ENCODE measurements at regions not wholly inside any gene's neighbourhood (a gene's known extent, or its start where the extent isn't known, plus 50 kb on each side); places are given as distances from the start of the nearest gene placed in this dataset.

DNA sequence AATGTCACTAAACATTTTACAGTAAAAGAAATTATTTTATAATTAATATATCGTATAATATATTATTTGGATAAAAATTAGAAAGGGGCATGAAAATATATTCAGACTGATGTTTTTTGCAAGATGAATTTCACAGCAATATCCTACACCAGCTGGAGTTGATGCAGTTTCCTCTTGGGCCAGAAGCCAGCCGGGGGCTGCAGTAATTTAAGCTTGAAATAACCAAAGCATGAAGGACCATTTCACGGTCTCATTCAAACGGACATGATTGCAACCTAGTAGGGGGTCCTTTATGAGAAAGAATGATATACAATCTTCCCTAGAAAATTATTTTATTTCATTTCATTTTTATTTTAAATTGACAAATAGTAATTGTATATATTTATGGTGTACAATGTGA is 797.2 kb upstream of the PCDH9 start:
- no peaks in the 10 kb centered on the region for H3K27me3 ChIP-seq
- ATAC-seq (no peak), DNase-seq (no peak)
- H3K9me3 ChIP-seq = peaks cover 0 to 8% (median 0%) of the 10 kb centered on the region in 12 donors
- H3K4me1 ChIP-seq = peaks cover 0 to 3% (median 0%) of the 10 kb centered on the region in 12 donors
- 38 to 61% (median 42%) methylated on average over 4 of the region's 4 CpGs for WGBS, 4 donors
- H3K4me3 ChIP-seq = peak overlapping the region in 5 of 12 donors; percentile 33 to 39 (median 35)
- TF ChIP-seq POLR2A (IDR thresholded peaks at IDR 0.05) = no peak
- TF ChIP-seq, protein P1, sequence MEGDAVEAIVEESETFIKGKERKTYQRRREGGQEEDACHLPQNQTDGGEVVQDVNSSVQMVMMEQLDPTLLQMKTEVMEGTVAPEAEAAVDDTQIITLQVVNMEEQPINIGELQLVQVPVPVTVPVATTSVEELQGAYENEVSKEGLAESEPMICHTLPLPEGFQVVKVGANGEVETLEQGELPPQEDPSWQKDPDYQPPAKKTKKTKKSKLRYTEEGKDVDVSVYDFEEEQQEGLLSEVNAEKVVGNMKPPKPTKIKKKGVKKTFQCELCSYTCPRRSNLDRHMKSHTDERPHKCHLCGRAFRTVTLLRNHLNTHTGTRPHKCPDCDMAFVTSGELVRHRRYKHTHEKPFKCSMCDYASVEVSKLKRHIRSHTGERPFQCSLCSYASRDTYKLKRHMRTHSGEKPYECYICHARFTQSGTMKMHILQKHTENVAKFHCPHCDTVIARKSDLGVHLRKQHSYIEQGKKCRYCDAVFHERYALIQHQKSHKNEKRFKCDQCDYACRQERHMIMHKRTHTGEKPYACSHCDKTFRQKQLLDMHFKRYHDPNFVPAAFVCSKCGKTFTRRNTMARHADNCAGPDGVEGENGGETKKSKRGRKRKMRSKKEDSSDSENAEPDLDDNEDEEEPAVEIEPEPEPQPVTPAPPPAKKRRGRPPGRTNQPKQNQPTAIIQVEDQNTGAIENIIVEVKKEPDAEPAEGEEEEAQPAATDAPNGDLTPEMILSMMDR (IDR thresholded peaks at IDR 0.05) = no peak
- intact Hi-C loops (cut with DNase I) = loop anchor here in 1 of 10 donors (5.0 kb wide), 1 partner anchor 795 kb away; the partner anchor contains the start of gene PCDH9
- peak overlapping the region in 2 of 12 donors; percentile 34 to 62 for H3K27ac ChIP-seq
- no peaks in the 10 kb centered on the region for H3K36me3 ChIP-seq

DNA sequence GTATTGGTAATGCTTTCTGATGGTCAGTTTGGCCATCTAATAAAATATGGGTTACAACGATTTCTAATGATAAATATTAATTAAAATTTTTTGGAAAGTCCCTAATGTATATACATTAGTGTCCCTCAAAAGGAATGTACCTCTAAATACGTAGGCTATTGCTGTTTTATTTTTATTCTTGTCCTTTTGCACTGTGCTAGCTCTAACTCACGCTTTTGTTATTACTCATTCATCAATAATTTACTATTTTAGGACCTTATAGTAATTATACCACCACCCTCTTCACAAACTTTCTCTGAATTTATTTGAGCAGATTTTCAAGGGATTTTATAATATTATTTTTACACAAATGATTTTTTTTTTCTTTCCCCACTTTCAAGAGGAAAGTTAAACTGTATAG is 795.9 kb upstream of the PCDH9 start:
- Histone ChIP-seq H3K27ac (peak overlapping the region in 9 of 12 donors; percentile 23 to 68 (median 43)), H3K27me3 (no peaks in the 10 kb centered on the region), H3K4me1 (peaks cover 0 to 3% (median 0%) of the 10 kb centered on the region in 12 donors), H3K36me3 (no peaks in the 10 kb centered on the region), H3K4me3 (peak overlapping the region in 7 of 12 donors; percentile 1 to 39 (median 35)), H3K9me3 (peaks cover 0 to 12% (median 0%) of the 10 kb centered on the region in 12 donors)
- WGBS, 4 donors = 47 to 64% (median 50%) methylated on average over 3 of the region's 3 CpGs
- TF ChIP-seq, protein P1 (IDR thresholded peaks at IDR 0.05) = no peak
- no peak for TF ChIP-seq POLR2A (IDR thresholded peaks at IDR 0.05)
- intact Hi-C loops (cut with DNase I) = loop anchor here in 1 of 10 donors (5.0 kb wide), 1 partner anchor 794 kb away; the partner anchor contains the start of gene PCDH9
- DNase-seq (no peak), ATAC-seq (no peak)

DNA sequence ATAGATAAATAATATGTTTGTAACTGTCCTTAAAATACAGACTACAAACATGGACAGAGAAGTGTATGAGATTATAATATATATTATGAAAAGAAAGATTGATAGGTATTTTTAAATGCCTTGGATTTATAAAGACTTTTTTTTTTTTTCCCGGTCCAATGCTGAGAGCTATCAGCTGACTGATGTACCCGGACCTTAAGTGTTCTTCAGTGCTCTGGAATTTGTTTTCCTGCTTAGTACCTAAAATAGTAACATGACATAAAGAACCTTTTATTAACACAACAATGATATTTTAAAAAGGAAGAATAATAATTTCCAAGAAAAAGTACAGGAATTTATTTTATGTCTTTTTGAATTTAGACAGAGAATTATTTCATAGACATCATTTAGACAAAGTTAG is 795.5 kb upstream of the PCDH9 start:
- Histone ChIP-seq H3K27me3 (no peaks in the 10 kb centered on the region), H3K4me1 (peaks cover 0 to 3% (median 0%) of the 10 kb centered on the region in 12 donors), H3K9me3 (peaks cover 0 to 12% (median 0%) of the 10 kb centered on the region in 12 donors), H3K27ac (peak overlapping the region in 9 of 12 donors; percentile 23 to 68 (median 43)), H3K4me3 (peak overlapping the region in 6 of 12 donors; percentile 11 to 39 (median 35)), H3K36me3 (no peaks in the 10 kb centered on the region)
- WGBS, 4 donors = 26 to 30% (median 29%) methylated on average over 2 of the region's 2 CpGs
- ATAC-seq = peak; percentile 64 to 83 (median 80)
- TF ChIP-seq, protein P1 (IDR thresholded peaks at IDR 0.05) = no peak
- TF ChIP-seq POLR2A (IDR thresholded peaks at IDR 0.05) = no peak
- intact Hi-C loops (cut with DNase I) = loop anchor here in 1 of 10 donors (5.0 kb wide), 1 partner anchor 793 kb away; the partner anchor contains the start of gene PCDH9
- DNase-seq = no peak

DNA sequence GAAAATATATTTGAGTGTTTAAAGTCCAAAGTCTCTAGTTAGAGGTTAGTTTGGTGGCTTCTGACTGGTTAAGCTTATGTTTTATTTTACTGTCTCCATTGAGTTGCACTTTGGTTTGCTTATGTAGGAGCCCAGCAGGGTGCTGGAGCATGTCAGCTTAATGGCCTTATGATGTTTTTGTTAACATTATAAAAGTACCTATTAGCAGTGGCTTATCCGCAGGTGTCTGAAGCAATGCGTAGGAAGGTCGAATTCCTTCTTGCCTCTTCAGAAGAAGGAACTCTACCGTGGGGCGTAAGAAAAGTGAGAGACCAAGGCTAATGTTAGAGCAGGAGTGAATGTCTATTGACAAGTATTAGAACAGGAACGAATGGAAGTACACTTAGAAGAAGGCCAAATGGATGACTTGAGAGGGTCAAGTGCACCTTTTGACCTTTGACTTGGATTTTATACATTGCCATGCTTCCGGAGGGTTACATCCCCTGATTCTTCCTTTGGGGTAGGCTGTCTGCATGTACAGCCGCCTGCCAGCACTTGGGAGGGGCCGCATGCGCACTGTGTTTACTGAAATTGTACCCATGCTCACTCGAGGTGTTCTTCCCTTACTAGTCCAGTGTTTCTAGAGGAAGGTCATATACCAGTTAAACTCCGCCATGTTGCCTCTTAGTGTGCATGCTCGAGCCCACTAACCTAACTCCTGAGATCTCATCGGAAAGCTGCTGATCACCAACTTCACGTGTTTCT is 793.9 kb upstream of the PCDH9 start:
- peaks cover 0 to 12% (median 0%) of the 10 kb centered on the region in 12 donors for H3K9me3 ChIP-seq
- ATAC-seq (no peak), DNase-seq (no peak)
- H3K27me3 ChIP-seq = no peaks in the 10 kb centered on the region
- intact Hi-C loops (cut with DNase I) = no loop called here
- no peaks in the 10 kb centered on the region for H3K36me3 ChIP-seq
- no peak for TF ChIP-seq POLR2A (IDR thresholded peaks at IDR 0.05)
- TF ChIP-seq, protein P1 (IDR thresholded peaks at IDR 0.05) = no peak
- 81 to 83% (median 82%) methylated on average over 15 of the region's 15 CpGs for WGBS, 4 donors
- no peak overlapping the region for H3K4me3 ChIP-seq
- peaks cover 0 to 3% (median 0%) of the 10 kb centered on the region in 12 donors for H3K4me1 ChIP-seq
- no peak overlapping the region for H3K27ac ChIP-seq

Data from heart left ventricle (tissue), 16 donors.